Fibroblast of mammary gland (primary cell): ENCODE measurements at regions not wholly inside any gene's neighbourhood (a gene's known extent, or its start where the extent isn't known, plus 50 kb on each side); places are given as distances from the start of the nearest gene placed in this dataset.
"Not testable (repeated sequence)": the region's sequence is repeated elsewhere in the genome, so short reads cannot be mapped to it uniquely, and the experiment has no call there.

Source experiments
- DNase-seq: peaks from one replicate; pipeline ENCODE4 v3.0.0-alpha.2; 2010; ENCODE audit warnings: low read depth
- H3K4me3 ChIP-seq: 2 replicates; pipeline ENCODE4 v1.5.1; 2011; ENCODE audit warnings: low read depth, mild to moderate bottlenecking, low read length, moderate library complexity; ENCODE audit not compliant: control insufficient read depth
- TF ChIP-seq, protein P1 (sequence below): conservative IDR thresholded peaks from 2 replicates; pipeline ENCODE4 v1.5.1; 2011; ENCODE audit warnings: low read depth, low read length, inconsistent platforms; ENCODE audit not compliant: control insufficient read depth, insufficient read depth

DNA sequence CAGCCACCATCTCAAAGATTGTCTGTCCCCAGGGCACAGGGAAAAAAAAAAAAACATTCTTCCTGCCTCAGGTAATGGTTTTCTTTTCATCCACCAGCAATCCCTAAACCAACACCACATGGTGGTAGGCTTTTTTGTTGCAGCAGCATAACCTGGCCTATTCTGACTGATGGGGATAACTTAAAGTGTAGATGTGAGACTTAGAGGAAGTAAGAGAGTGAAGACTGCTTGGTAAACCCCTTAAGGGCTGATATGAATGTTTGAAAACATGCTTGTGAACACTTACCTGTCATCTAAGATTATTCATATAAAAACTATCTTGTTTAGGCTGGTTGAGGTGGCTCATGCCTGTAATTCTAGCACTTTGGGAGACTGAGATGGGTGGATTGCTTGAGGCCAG is 130.2 kb upstream of the RAP1B start:
- no peak for DNase-seq
- no peak overlapping the region for H3K4me3 ChIP-seq
- TF ChIP-seq, protein P1, sequence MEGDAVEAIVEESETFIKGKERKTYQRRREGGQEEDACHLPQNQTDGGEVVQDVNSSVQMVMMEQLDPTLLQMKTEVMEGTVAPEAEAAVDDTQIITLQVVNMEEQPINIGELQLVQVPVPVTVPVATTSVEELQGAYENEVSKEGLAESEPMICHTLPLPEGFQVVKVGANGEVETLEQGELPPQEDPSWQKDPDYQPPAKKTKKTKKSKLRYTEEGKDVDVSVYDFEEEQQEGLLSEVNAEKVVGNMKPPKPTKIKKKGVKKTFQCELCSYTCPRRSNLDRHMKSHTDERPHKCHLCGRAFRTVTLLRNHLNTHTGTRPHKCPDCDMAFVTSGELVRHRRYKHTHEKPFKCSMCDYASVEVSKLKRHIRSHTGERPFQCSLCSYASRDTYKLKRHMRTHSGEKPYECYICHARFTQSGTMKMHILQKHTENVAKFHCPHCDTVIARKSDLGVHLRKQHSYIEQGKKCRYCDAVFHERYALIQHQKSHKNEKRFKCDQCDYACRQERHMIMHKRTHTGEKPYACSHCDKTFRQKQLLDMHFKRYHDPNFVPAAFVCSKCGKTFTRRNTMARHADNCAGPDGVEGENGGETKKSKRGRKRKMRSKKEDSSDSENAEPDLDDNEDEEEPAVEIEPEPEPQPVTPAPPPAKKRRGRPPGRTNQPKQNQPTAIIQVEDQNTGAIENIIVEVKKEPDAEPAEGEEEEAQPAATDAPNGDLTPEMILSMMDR: no peak

DNA sequence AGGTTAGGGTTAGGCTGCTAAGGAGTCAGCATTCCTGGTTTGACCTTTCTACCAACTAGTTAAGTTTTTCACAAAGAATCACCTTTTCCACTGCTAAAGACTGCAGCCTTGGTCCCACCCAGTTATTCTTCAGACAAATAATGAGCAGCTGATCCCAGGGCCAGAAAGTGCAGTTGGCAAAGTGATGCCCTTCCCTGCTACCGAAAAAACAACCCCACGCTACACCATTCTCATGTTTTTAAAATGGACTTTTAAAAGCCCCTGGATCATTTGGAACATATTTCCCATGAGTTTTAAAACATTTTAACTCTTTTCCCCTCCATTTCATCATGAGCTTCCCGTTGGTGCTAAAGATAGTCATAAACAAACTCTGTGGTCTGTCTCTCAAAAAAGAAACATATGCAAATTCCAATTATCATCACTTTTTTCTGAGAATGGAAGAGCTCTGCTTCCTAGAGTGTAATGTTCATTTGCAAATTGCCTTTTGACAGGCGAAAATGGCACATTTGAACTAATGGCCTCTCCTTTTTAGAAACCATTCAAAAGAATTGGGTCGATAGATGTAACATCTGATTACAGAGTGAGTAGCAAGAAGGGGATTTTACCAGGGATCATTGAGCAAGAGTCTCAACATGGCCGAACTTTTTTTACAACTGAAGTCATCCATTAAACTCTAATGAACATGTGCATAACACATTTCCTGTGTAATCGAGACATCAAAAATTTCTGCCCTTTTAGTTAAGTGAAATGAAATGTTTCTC is 129.3 kb upstream of the RAP1B start:
- TF ChIP-seq, protein P1: no peak
- H3K4me3 ChIP-seq: no peak overlapping the region

DNA sequence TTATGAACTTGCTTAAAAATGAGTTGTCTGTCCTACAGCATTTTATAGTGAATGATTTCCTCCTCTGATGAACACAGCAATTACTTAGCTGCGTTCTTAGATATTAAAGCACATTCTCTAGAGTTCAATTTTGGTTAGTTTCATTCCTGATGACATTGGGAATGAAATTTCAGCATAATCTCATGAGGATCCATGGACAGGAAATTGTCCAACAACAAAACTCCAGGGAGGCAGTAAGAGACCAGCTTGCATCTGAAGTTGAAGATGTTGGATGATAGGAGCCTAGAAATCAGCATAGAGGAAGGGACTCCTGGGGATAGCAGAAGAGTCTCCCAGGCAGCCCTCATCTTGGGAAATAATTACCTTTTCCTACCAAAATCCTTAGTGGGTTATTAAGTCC is 128.7 kb upstream of the RAP1B start:
- TF ChIP-seq, protein P1: no peak
- no peak for DNase-seq
- H3K4me3 ChIP-seq: no peak overlapping the region

More for the DNA sequence above, 129.3 kb upstream of the RAP1B start:
- peak; percentile 34 for DNase-seq

DNA sequence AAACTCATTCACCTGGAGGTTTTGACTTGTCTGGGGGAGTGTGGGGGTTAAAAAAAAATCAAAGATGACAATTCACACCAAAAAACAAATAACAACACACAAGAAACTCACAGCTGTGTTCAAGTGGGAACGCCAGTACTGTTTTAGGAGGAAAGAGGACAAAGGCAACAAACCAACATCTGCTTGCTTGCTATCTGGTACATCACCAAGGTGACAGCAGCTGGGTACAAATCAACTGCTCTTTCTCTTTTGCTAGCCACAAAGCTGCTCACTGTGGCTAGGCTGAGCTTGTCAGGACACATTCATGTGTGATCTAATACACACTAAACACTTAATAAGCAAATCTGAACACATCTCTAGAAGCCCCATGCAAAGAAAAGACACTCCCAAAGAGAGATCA is 128.0 kb upstream of the RAP1B start:
- no peak for DNase-seq
- H3K4me3 ChIP-seq: no peak overlapping the region
- TF ChIP-seq, protein P1: no peak

DNA sequence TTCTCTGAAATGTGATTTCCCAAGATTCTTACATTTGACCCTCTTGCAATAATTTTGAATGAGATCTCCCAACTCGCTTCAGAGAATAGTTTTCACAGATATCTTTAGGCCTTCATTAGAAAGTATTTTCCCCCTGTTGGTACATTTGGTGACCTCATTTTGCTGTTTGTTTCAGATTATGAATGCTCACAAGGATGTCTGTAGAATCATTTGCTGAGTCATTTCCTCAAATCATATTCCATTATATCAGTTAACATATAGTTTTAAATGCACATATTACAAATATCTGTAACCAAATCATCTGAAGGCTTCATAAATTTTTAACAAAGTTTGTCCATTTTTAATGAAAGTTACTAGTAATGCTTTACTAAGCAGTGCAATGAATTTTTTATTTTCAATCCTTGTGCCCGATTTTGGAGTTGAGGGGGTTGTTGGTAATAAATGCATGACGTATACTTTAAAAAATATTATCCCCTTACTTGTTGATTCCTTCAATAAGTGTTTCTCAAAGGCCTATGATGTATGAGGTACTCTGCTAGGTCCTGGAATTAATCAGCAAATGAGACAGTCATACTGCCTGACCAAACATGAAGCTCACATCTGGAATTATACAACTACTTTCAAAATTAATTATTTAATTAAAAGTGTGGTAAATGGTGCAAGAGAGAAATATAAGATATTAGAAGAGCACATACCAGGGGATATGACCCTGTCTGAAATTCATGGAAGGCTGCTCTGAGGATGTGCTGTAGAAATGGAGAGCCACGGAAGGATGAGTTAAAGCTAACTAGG is 126.9 kb upstream of the RAP1B start:
- no peak overlapping the region for H3K4me3 ChIP-seq
- peak; percentile 64 for DNase-seq
- TF ChIP-seq, protein P1: no peak

DNA sequence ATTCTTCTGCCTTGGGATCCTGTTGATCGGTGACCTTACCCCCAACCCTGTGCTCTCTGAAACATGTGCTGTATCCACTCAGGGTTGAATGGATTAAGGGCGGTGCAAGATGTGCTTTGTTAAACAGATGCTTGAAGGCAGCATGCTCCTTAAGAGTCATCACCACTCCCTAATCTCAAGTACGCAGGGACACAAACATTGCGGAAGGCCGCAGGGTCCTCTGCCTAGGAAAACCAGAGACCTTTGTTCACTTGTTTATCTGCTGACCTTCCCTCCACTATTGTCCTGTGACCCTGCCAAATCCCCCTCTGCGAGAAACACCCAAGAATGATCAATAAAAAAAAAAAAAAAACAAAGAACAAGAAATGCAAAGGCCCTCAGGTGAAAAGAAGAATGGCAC is 126.1 kb upstream of the RAP1B start:
- DNase-seq: not testable (repeated sequence)

DNA sequence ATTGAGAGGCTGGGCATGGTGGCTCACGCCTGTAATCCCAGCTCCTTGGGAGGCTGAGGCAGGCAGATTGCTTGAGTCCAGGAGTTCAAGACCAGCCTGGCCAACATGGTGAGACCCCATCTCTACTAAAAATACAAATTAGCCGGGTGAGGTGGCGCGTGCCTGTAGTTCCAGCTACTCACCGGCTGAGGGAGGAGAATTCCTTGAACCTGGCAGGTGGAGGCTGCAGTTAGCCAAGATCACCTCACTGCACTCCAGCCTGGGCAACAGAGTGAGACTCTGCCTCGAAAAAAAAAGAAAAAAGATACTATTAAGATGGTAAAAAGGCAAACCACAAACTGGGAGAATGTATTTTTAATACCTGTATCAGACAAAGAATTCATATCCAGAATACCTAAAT is 124.2 kb upstream of the RAP1B start:
- DNase-seq: not testable (repeated sequence)

More for the DNA sequence above, 126.1 kb upstream of the RAP1B start:
- not testable (repeated sequence) for H3K4me3 ChIP-seq

More for the DNA sequence above, 124.2 kb upstream of the RAP1B start:
- not testable (repeated sequence) for H3K4me3 ChIP-seq
